Naive thymus-derived CD4-positive, alpha-beta T cell (primary cell): ENCODE measurements at regions not wholly inside any gene's neighbourhood (a gene's known extent, or its start where the extent isn't known, plus 50 kb on each side); places are given as distances from the start of the nearest gene placed in this dataset.
"Not testable (repeated sequence)": the region's sequence is repeated elsewhere in the genome, so short reads cannot be mapped to it uniquely, and the experiment has no call there.

ENCODE experiments used
- ATAC-seq: fragments of 150-1000 bp; cut with Tn5 transposase; 2 replicates; pipeline ENCODE4 v1.10.0; 2021; ENCODE audit warnings: mild to moderate bottlenecking, moderate library complexity
- CTCF ChIA-PET: fragments of 350-600 bp; sonication (Branson Sonifier 250); formaldehyde crosslinking; loops from one replicate; lab custom pipeline; 2021; ENCODE audit warnings: antibody characterized with exemption; lab: Charles Lee
- POLR2A ChIA-PET: fragments of 350-600 bp; sonication (Branson Sonifier 250); formaldehyde crosslinking; loops from one replicate; lab custom pipeline; 2021; ENCODE audit warnings: antibody characterized with exemption, inconsistent platforms; lab: Charles Lee
- DNase-seq, 9 donors: peaks; one replicate each; pipeline versions ENCODE4 v3.0.0 to v3.0.0-alpha.2; 2020 to 2022; ENCODE audit warnings: mixed read lengths in 1 of 9
- H3K27ac ChIP-seq: one replicate; pipeline ENCODE4 v1.7.0; 2013; ENCODE audit warnings: mild to moderate bottlenecking, low read depth, low read length, moderate library complexity
- H3K27me3 ChIP-seq, 2 donors: one replicate each; pipeline ENCODE4 v1.7.0; 2013; ENCODE audit warnings: low read length in 2 of 2, mild to moderate bottlenecking in 2 of 2, moderate library complexity in 2 of 2; ENCODE audit not compliant: control insufficient read depth in 2 of 2, insufficient read depth in 2 of 2
- H3K36me3 ChIP-seq, 3 experiments: 1 replicate in 2 of 3; 2 replicates in 1 of 3; pipeline ENCODE4 v1.7.0; 2013; ENCODE audit warnings: low read length in 3 of 3, mild to moderate bottlenecking in 3 of 3, moderate library complexity in 1 of 3; ENCODE audit not compliant: insufficient read depth in 3 of 3, control insufficient read depth in 2 of 3
- H3K4me1 ChIP-seq, 2 donors: one replicate each; pipeline ENCODE4 v1.7.0; 2013; ENCODE audit warnings: low read length in 2 of 2, mild to moderate bottlenecking in 2 of 2, moderate library complexity in 1 of 2; ENCODE audit not compliant: control insufficient read depth in 2 of 2, insufficient read depth in 2 of 2
- H3K4me3 ChIP-seq: 2 replicates; pipeline ENCODE4 v1.7.0; 2013; ENCODE audit warnings: mild to moderate bottlenecking, low read length
- H3K9me3 ChIP-seq, 3 experiments: 1 replicate in 2 of 3; 2 replicates in 1 of 3; pipeline ENCODE4 v1.7.0; 2013; ENCODE audit warnings: low read length in 3 of 3; ENCODE audit not compliant: control insufficient read depth in 2 of 3
- H3K27ac Mint-ChIP-seq, 9 donors: one replicate each; pipeline ENCODE4 v1.8.0; 2020 to 2022; ENCODE audit warnings: mixed read lengths in 9 of 9, mild to moderate bottlenecking in 8 of 9, moderate library complexity in 5 of 9, inconsistent platforms in 2 of 9
- H3K27me3 Mint-ChIP-seq, 5 donors: one replicate each; pipeline ENCODE4 v1.8.0; 2021 to 2022; ENCODE audit warnings: mixed read lengths in 5 of 5, mild to moderate bottlenecking in 1 of 5
- H3K36me3 Mint-ChIP-seq, 5 donors: one replicate each; pipeline ENCODE4 v1.8.0; 2020 to 2022; ENCODE audit warnings: mixed read lengths in 5 of 5, mild to moderate bottlenecking in 3 of 5, inconsistent platforms in 1 of 5
- H3K4me1 Mint-ChIP-seq, 7 donors: one replicate each; pipeline ENCODE4 v1.8.0; 2020 to 2022; ENCODE audit warnings: mixed read lengths in 7 of 7, mild to moderate bottlenecking in 3 of 7, inconsistent platforms in 1 of 7
- H3K4me3 Mint-ChIP-seq, 10 donors: one replicate each; pipeline ENCODE4 v1.8.0; 2020 to 2022; ENCODE audit warnings: mild to moderate bottlenecking in 10 of 10, mixed read lengths in 10 of 10, moderate library complexity in 6 of 10, inconsistent platforms in 2 of 10
- H3K9me3 Mint-ChIP-seq, 11 donors: one replicate each; pipeline ENCODE4 v1.8.0; 2020 to 2022; ENCODE audit warnings: mixed read lengths in 11 of 11, mild to moderate bottlenecking in 4 of 11, inconsistent platforms in 1 of 11, moderate library complexity in 1 of 11
- intact Hi-C, 2 donors: fragments of 100-400 bp; cut with micrococcal nuclease; formaldehyde crosslinking; loops; one replicate each; pipeline ENCODE4 v1.15.1; 2023

GRCh38 chr2:122340246-122340645 is 584.8 kb downstream of the TSN start:
- intact Hi-C loops: no loop called here
- H3K27me3 Mint-ChIP-seq: no peaks in the 10 kb centered on the region
- no peaks in the 10 kb centered on the region for H3K9me3 ChIP-seq
- H3K4me1 Mint-ChIP-seq: no peaks in the 10 kb centered on the region
- H3K4me3 Mint-ChIP-seq: no peak overlapping the region
- CTCF ChIA-PET: no interaction called here
- H3K27ac ChIP-seq: no peak overlapping the region
- no peaks in the 10 kb centered on the region for H3K36me3 Mint-ChIP-seq
- no peaks in the 10 kb centered on the region for H3K4me1 ChIP-seq
- DNase-seq (no peak), ATAC-seq (no peak)
- POLR2A ChIA-PET: no interaction called here
- no peak overlapping the region for H3K27ac Mint-ChIP-seq
- H3K36me3 ChIP-seq: no peaks in the 10 kb centered on the region
- no peak overlapping the region for H3K4me3 ChIP-seq
- H3K27me3 ChIP-seq: no peaks in the 10 kb centered on the region
- H3K9me3 Mint-ChIP-seq: peaks cover 0 to 6% (median under 1%) of the 10 kb centered on the region in 11 donors

DNA sequence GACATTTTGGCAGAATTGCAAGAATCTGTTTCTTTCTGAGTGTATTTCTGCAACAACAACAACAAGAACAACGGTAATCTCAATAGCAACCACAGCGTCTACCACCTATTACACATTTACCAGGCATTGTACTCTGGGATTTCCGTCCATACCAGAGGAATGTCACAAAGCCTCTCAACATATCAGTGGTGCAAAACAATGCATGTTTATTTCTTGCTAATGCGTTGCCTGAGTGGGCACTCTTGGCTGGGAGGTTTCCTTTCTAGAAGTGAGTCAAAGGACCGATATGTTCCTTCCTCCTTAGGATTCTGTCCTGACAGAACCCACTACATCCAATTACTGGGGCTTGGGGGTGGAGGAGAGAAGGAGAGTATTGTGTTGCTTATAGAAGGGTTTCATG is 585.6 kb downstream of the TSN start:
- no peaks in the 10 kb centered on the region for H3K4me1 Mint-ChIP-seq
- H3K27me3 ChIP-seq: no peaks in the 10 kb centered on the region
- ATAC-seq: no peak
- no peaks in the 10 kb centered on the region for H3K36me3 Mint-ChIP-seq
- no peak overlapping the region for H3K4me3 Mint-ChIP-seq
- no peaks in the 10 kb centered on the region for H3K4me1 ChIP-seq
- CTCF ChIA-PET: no interaction called here
- no peaks in the 10 kb centered on the region for H3K36me3 ChIP-seq
- no peak overlapping the region for H3K27ac Mint-ChIP-seq
- H3K4me3 ChIP-seq: no peak overlapping the region
- no peak overlapping the region for H3K27ac ChIP-seq
- H3K9me3 ChIP-seq: no peaks in the 10 kb centered on the region
- POLR2A ChIA-PET: no interaction called here
- no peak for DNase-seq
- intact Hi-C loops: no loop called here
- H3K27me3 Mint-ChIP-seq: no peaks in the 10 kb centered on the region
- H3K9me3 Mint-ChIP-seq: peaks cover 0 to 11% (median 3%) of the 10 kb centered on the region in 11 donors

GRCh38 chr2:122352151-122352550 is 596.7 kb downstream of the TSN start:
- H3K36me3 ChIP-seq, H3K27ac ChIP-seq, H3K27me3 Mint-ChIP-seq, H3K4me1 ChIP-seq, intact Hi-C loops, H3K4me3 Mint-ChIP-seq, ATAC-seq, POLR2A ChIA-PET, H3K4me3 ChIP-seq, H3K4me1 Mint-ChIP-seq, H3K27ac Mint-ChIP-seq, H3K27me3 ChIP-seq, H3K9me3 ChIP-seq, H3K36me3 Mint-ChIP-seq, DNase-seq, CTCF ChIA-PET: not testable (repeated sequence)
- H3K9me3 Mint-ChIP-seq: peaks cover 0 to 17% (median 5%) of the 10 kb centered on the region in 11 donors

GRCh38 chr2:122357998-122358397 is 602.5 kb downstream of the TSN start:
- Mint-ChIP-seq H3K36me3 (no peaks in the 10 kb centered on the region), H3K9me3 (peaks cover 0 to 18% (median 2%) of the 10 kb centered on the region in 11 donors), H3K4me3 (no peak overlapping the region), H3K27me3 (no peaks in the 10 kb centered on the region), H3K4me1 (no peaks in the 10 kb centered on the region), H3K27ac (no peak overlapping the region)
- Histone ChIP-seq H3K27me3 (no peaks in the 10 kb centered on the region), H3K4me1 (no peaks in the 10 kb centered on the region), H3K4me3 (no peak overlapping the region), H3K36me3 (no peaks in the 10 kb centered on the region), H3K9me3 (no peaks in the 10 kb centered on the region), H3K27ac (no peak overlapping the region)
- ATAC-seq: no peak
- POLR2A ChIA-PET: no interaction called here
- intact Hi-C loops: no loop called here
- no peak for DNase-seq
- CTCF ChIA-PET: no interaction called here

- Histone ChIP-seq H3K4me3 (no peak overlapping the region), H3K36me3 (no peaks in the 10 kb centered on the region), H3K27me3 (no peaks in the 10 kb centered on the region), H3K4me1 (no peaks in the 10 kb centered on the region), H3K9me3 (no peaks in the 10 kb centered on the region), H3K27ac (no peak overlapping the region)
- H3K4me1 Mint-ChIP-seq: no peaks in the 10 kb centered on the region
- ChIA-PET CTCF (no interaction called here), POLR2A (no interaction called here)
- H3K27ac Mint-ChIP-seq: no peak overlapping the region
- H3K27me3 Mint-ChIP-seq: no peaks in the 10 kb centered on the region
- H3K4me3 Mint-ChIP-seq: no peak overlapping the region
- ATAC-seq (no peak), DNase-seq (no peak)
- H3K9me3 Mint-ChIP-seq: peaks cover 0 to 18% (median 3%) of the 10 kb centered on the region in 11 donors
- H3K36me3 Mint-ChIP-seq: no peaks in the 10 kb centered on the region
- intact Hi-C loops: no loop called here
Measured at GRCh38 chr2:122358729-122359128, 603.3 kb downstream of the TSN start.

GRCh38 chr2:122363885-122364284 is 608.4 kb downstream of the TSN start:
- DNase-seq (no peak), ATAC-seq (no peak)
- CTCF ChIA-PET: interaction anchor here (0.6 kb wide), 1 partner anchor 149 kb away, joined by 4 read pairs; no protein-coding TSS in a partner anchor
- Mint-ChIP-seq H3K4me1 (no peaks in the 10 kb centered on the region), H3K27ac (no peak overlapping the region), H3K4me3 (no peak overlapping the region), H3K27me3 (no peaks in the 10 kb centered on the region), H3K9me3 (peaks cover 0 to 4% (median 0%) of the 10 kb centered on the region in 11 donors), H3K36me3 (no peaks in the 10 kb centered on the region)
- no peak overlapping the region for H3K27ac ChIP-seq
- no peaks in the 10 kb centered on the region for H3K36me3 ChIP-seq
- H3K27me3 ChIP-seq: no peaks in the 10 kb centered on the region
- no peaks in the 10 kb centered on the region for H3K4me1 ChIP-seq
- POLR2A ChIA-PET: no interaction called here
- H3K4me3 ChIP-seq: no peak overlapping the region
- H3K9me3 ChIP-seq: no peaks in the 10 kb centered on the region
- intact Hi-C loops: no loop called here

DNA sequence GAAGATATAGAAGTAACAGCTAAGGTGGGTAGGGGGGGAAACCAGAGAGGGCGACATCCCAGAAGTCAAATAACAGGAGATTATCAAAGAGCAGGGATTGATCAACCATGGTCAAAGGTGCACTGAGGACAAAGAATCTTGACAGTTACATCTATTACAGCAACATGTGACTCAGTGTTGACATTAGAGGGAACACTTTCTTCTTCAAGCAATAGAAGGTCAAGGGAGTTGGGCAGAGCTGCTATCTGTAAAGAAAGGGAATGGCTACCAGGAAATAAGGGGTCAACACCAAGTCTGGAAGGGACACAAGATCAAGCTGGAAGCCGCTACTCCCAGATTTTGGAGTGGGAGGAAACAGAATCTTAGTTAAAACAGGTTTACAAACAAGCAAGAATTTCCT is 611.0 kb downstream of the TSN start:
- H3K27me3 Mint-ChIP-seq: no peaks in the 10 kb centered on the region
- POLR2A ChIA-PET: no interaction called here
- H3K4me3 ChIP-seq: no peak overlapping the region
- H3K9me3 ChIP-seq: no peaks in the 10 kb centered on the region
- no peaks in the 10 kb centered on the region for H3K4me1 Mint-ChIP-seq
- no peaks in the 10 kb centered on the region for H3K27me3 ChIP-seq
- peaks cover 0 to 5% (median 0%) of the 10 kb centered on the region in 11 donors for H3K9me3 Mint-ChIP-seq
- CTCF ChIA-PET: no interaction called here
- no peak overlapping the region for H3K27ac ChIP-seq
- intact Hi-C loops: no loop called here
- H3K36me3 ChIP-seq: no peaks in the 10 kb centered on the region
- no peaks in the 10 kb centered on the region for H3K36me3 Mint-ChIP-seq
- DNase-seq: no peak
- ATAC-seq: no peak
- no peak overlapping the region for H3K4me3 Mint-ChIP-seq
- no peaks in the 10 kb centered on the region for H3K4me1 ChIP-seq
- H3K27ac Mint-ChIP-seq: no peak overlapping the region
